ENCODE measurements at regions not wholly inside any gene's neighbourhood (a gene's known extent, or its start where the extent isn't known, plus 50 kb on each side); places are given as distances from the start of the nearest gene placed in this dataset.

DNA sequence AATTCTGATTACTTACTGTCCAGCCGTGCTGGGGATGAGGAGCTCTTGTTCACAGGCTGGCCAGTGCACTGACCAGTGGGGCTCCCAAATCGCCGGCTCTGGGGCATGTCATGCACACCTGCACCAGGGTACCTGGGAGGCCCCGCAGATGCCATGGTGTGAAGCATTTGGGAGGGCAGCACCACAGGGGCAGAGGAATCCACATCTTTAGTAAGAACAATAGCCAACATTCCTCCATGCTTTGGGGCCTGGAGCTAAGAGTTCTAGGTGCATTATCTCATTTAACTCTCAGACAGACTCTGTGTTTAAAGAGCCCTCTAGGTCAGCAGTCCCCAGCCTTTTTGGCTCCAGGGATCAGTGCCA is 104.2 kb downstream of the ACKR3 start:
- TF ChIP-seq ZNF274 (IDR thresholded peaks at IDR 0.05; ENCODE audit: low read depth, low read length) (no peak), YY1 (IDR thresholded peaks at IDR 0.05; ENCODE audit: insufficient read depth, insufficient read length) (no peak), SUZ12 (IDR thresholded peaks at IDR 0.05; ENCODE audit: extremely low read depth, insufficient read depth, insufficient read length) (no peak)

All from NT2/D1 (cell line).